ENCODE measurements at regions not wholly inside any gene's neighbourhood (a gene's known extent, or its start where the extent isn't known, plus 50 kb on each side); places are given as distances from the start of the nearest gene placed in this dataset.

GRCh38 chr4:156578713-156579112, 392.9 kb downstream of the PDGFC start:
- Mint-ChIP-seq H3K27me3 (ENCODE audit: insufficient read depth) (no peaks in the 10 kb centered on the region), H3K36me3 (ENCODE audit: low read depth) (no peaks in the 10 kb centered on the region), H3K4me3 (no peak overlapping the region), H3K27ac (no peak overlapping the region), H3K9me3 (no peaks in the 10 kb centered on the region), H3K4me1 (peaks cover 5% of the 10 kb centered on the region)
- no peak for TF ChIP-seq CTCF (conservative IDR thresholded peaks at IDR 0.05)
- Histone ChIP-seq H3K9me3 (ENCODE audit: control insufficient read depth, low read length) (no peaks in the 10 kb centered on the region), H3K4me1 (ENCODE audit: control insufficient read depth, insufficient read depth, low read length) (no peaks in the 10 kb centered on the region), H3K4me3 (ENCODE audit: low read length) (no peak overlapping the region), H3K9ac (ENCODE audit: extremely low read depth, low read length, poor library complexity, severe bottlenecking) (no peak overlapping the region), H3K27me3 (ENCODE audit: control insufficient read depth, insufficient read depth, low read length, poor library complexity, severe bottlenecking) (no peaks in the 10 kb centered on the region), H3K27ac (ENCODE audit: low read depth, low read length) (no peak overlapping the region), H3K36me3 (ENCODE audit: control insufficient read depth, insufficient read depth, low read length) (no peaks in the 10 kb centered on the region)
- DNase-seq, result no peak

GRCh38 chr4:156578005-156578404, 393.6 kb downstream of the PDGFC start:
- Mint-ChIP-seq H3K36me3 (ENCODE audit: low read depth) (no peaks in the 10 kb centered on the region), H3K4me3 (no peak overlapping the region), H3K4me1 (peaks cover 5% of the 10 kb centered on the region), H3K9me3 (no peaks in the 10 kb centered on the region), H3K27me3 (ENCODE audit: insufficient read depth) (no peaks in the 10 kb centered on the region), H3K27ac (peak overlapping the region; percentile 39)
- Histone ChIP-seq H3K9ac (ENCODE audit: extremely low read depth, low read length, poor library complexity, severe bottlenecking) (no peak overlapping the region), H3K9me3 (ENCODE audit: control insufficient read depth, low read length) (no peaks in the 10 kb centered on the region), H3K27me3 (ENCODE audit: control insufficient read depth, insufficient read depth, low read length, poor library complexity, severe bottlenecking) (no peaks in the 10 kb centered on the region), H3K36me3 (ENCODE audit: control insufficient read depth, insufficient read depth, low read length) (no peaks in the 10 kb centered on the region), H3K4me1 (ENCODE audit: control insufficient read depth, insufficient read depth, low read length) (no peaks in the 10 kb centered on the region), H3K27ac (ENCODE audit: low read depth, low read length) (no peak overlapping the region), H3K4me3 (ENCODE audit: low read length) (no peak overlapping the region)
- no peak for TF ChIP-seq CTCF (conservative IDR thresholded peaks at IDR 0.05)
- DNase-seq, result no peak
- WGBS, 2 experiments (ENCODE audit: insufficient coverage in 1 of 2, insufficient read length in 1 of 2), result 92 to 100% methylated on average over 2 to 4 of the region's 4 CpGs

- no peak overlapping the region for H3K4me3 Mint-ChIP-seq
- Histone ChIP-seq H3K27me3 (ENCODE audit: control insufficient read depth, insufficient read depth, low read length, poor library complexity, severe bottlenecking) (no peaks in the 10 kb centered on the region), H3K4me3 (ENCODE audit: low read length) (no peak overlapping the region), H3K27ac (ENCODE audit: low read depth, low read length) (no peak overlapping the region), H3K36me3 (ENCODE audit: control insufficient read depth, insufficient read depth, low read length) (no peaks in the 10 kb centered on the region), H3K9me3 (ENCODE audit: control insufficient read depth, low read length) (no peaks in the 10 kb centered on the region), H3K9ac (ENCODE audit: extremely low read depth, low read length, poor library complexity, severe bottlenecking) (no peak overlapping the region), H3K4me1 (ENCODE audit: control insufficient read depth, insufficient read depth, low read length) (no peaks in the 10 kb centered on the region)
- H3K27me3 Mint-ChIP-seq (ENCODE audit: insufficient read depth), result no peaks in the 10 kb centered on the region
- TF ChIP-seq CTCF (conservative IDR thresholded peaks at IDR 0.05), result no peak
- no peaks in the 10 kb centered on the region for H3K36me3 Mint-ChIP-seq (ENCODE audit: low read depth)
- H3K4me1 Mint-ChIP-seq, result peaks cover 5% of the 10 kb centered on the region
- no peak overlapping the region for H3K27ac Mint-ChIP-seq
- 92 to 93% methylated on average over 1 to 2 of the region's 2 CpGs for WGBS, 2 experiments (ENCODE audit: insufficient coverage in 1 of 2, insufficient read length in 1 of 2)
- DNase-seq, result no peak
- H3K9me3 Mint-ChIP-seq, result no peaks in the 10 kb centered on the region
These were observed 394.7 kb downstream of the PDGFC start for GRCh38 chr4:156576946-156577345.
